ENCODE measurements at regions not wholly inside any gene's neighbourhood (a gene's known extent, or its start where the extent isn't known, plus 50 kb on each side); places are given as distances from the start of the nearest gene placed in this dataset.
A peak's percentile ranks its signal among the peaks of the same experiment; 100 is the strongest.
"Not testable (repeated sequence)": the region's sequence is repeated elsewhere in the genome, so short reads cannot be mapped to it uniquely, and the experiment has no call there.

DNA sequence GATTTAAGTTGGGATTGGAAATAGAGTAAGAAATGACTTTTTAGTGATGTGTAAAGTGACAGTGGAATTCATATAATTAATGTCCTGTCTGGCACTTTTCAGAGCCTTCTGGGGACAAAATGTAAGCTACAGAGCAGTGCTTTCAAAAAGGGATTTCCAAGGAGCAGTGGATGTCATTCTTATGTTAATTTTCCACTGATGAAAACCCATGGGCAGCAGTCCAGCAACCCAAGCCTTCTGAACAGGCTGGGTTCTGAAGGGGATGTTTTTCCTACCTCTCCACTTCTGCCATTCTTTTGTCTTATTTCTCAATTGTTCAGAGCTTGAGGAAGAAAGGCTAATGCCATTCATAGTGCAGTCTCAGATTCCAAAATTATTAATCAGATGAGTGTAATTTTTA is 717.6 kb upstream of the HS3ST1 start:
- no peak for DNase-seq

DNA sequence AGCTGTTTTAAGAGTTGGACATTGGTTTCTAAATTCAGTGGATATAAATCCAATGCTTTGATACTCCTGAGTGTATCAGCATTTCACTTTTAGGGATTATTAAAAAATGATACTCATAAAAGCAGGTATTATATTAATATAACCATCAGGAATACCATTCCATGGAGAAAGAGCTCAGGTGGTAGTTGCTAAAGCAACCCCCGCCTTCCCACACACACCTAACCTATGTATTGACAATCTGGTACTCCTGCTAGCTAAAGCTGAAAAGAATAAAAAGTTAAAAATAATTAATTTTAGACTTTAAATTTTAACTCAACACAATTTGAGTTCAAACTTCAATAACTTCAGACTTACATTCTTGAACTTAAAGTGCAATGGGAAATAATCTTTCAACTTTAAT is 717.1 kb upstream of the HS3ST1 start:
- DNase-seq: no peak

DNA sequence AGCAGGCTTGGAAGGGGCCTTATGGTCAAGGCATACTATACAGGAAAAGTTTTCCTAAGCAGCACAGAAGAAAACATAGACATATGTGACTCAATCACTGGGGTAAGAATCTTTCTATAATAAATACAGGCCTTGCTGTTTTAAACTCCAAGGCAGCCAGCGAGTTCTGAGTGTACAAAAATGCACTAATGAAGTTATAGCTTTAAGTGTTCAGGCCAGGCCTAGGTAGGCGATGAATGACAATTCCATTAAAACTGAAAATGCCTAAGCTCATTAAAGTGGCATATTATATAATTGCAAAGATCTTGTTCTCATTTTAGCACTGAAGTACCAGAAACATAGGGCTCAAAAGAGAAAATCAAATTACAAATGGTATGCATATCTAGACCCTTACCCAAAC is 716.4 kb upstream of the HS3ST1 start:
- DNase-seq: no peak

DNA sequence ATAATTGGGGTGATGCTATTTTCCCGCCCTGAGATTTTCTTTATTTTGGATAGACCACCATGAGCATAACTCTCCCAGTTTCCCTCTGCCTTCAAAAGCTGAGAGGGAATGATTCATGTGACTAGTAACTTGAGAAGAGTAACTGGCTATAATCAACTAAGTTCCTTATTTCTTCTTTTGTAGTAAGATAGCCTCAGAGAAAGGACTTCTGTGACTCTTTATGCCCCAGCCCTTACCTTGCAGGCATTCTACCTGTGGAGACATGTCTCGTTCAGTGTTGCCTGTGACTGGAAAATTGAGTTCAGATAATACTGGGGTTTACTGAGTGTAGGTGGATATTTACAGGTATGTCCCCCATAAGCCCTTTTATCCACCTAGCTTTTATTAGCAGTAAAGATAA is 715.4 kb upstream of the HS3ST1 start:
- no peak for DNase-seq

DNA sequence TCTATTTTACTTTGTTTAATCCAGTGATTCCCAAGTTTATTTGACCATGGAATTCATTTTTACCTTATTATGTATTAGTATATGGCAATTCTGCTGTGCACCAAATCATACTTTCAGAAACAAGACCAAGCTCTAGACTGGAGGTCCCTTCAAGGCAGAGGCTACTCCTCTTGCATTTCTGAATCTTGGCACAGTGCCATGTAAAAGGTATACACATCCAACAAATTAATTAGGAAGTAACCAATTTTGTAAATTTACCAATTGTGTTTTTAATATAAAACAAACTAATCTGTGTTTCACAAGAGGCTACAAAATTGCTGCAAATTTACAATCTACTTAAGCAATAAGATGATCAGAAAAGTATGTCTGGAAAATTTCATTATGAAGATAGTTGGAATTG is 712.2 kb upstream of the HS3ST1 start:
- DNase-seq: no peak

DNA sequence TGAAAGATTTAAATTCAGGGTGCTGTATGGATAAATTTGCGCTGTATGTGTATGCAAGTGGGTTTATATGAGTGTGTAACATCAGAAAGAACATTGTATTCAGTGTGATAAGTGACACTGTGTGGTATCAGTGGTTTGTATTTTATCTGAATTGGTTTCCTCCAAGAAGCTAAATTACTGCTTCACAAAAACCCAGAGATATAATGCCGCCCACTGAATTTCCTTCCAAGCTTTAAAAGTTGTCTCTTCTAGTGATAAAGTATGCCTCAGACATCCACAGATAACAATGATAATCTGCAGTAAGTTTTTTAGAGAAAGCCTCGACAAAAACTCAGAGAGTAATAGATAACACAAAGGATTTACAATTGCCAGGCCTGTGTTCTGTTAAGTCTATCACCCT is 710.6 kb upstream of the HS3ST1 start:
- no peak for DNase-seq

DNA sequence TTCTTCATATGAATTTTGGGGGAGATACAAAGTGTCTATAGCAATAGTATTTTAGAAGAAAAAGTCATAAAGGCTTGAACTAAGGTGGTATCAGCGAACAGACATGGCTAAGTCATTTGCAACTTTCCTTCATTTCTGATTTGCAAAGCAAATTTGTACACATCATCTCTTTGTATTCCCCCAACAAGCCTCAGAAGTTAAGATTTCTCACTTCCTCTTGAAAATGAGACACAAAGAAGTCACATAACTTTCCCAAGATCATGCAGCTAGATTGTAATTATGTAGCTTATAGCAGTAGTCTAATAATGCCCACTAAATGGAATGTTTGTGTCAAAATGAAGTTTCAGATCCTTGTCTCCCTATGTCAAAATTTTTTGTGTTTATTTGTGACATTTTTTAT is 709.8 kb upstream of the HS3ST1 start:
- DNase-seq: no peak

DNA sequence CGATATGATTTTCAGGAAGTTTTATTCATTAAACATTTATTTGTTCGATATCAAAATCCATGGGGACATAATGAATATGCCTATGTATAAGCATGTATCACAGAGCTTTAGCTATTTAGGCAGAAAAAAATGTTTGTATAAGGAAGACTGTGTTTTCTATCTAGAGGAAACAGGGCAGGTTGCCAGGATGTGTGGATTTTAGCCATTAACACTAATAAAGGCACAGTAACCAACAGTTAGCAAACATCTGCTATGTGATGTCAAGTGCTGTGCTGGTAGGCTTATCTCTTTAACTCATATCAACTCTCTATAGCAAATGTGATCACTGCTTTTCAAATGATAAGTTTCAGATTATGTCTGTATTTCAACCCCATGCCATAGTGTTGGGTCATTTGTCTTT is 708.9 kb upstream of the HS3ST1 start:
- DNase-seq: peak; percentile 45 to 84

DNA sequence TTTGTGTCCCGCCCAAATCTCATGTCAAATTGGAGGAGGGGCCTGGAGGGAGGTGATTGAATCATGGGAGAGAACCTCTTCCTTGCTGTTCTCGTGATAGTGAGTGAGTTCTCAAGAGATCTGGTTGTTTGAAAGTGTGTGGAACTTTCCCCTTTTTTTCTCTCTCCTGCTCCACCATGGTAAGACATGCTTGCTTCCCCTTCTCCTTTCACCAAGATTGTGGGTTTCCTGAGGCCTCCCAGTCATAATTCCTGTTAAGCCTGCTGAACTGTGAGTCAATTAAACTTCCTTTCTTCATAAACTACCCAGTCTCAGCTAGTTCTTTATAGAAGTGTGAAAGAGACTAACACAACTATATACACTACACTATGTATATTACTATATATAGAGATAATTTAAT is 697.8 kb upstream of the HS3ST1 start:
- DNase-seq: no peak

DNA sequence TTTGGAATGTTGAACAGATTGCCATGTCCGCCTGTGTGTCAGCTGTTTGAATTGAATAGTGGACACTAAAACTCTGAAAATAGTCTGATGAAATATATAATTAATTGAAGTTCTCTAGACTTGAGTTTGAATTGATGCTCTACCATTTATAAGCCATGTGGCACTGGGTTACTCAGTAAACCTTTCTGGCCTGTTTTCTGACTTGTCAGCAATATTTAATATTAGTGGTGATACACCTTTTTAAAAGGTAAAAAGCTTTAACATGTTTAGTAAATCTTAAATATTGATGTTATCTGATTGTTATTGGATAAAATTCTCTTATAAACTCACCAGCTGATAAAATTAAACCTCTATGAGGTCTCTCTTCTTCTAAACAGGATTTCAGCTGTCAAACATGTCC is 695.4 kb upstream of the HS3ST1 start:
- no peak for DNase-seq

DNA sequence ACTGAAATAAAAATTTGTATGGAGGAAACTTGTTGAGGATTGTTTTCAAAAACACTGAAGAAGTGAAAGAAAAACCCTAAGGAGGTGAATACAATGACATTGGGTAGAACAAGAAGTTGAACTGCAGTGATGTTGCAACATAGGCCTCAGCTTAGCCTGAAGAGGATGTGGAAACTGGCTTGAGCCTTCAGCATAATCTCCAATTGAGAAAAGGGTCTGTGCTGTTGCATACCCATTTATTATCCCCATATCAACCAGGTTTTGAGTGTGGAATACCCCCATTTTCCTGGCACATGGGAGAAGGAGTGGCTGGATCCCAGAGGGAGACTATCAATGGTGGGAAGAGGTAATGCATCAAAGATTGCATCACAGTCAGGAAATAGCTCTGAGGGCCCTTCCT is 695.0 kb upstream of the HS3ST1 start:
- no peak for DNase-seq

DNA sequence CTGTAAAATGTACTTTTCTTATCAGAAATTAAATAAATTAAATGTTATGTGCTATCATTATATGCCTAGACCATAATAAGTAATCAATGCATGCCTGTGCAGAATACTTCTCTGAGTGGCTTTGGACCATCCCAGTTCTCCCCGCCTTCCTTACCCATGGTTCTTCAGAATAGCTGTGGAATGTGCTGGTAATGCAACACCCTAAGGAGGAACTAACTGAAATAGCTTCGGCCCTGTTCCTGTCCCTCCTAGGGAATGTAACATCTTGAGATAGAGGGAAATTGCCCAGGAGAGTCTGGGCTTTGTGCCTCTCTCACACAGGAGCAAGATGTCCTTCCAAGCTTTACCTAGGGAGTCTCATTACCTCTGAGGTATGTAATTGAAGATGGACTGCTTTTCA is 693.6 kb upstream of the HS3ST1 start:
- DNase-seq: no peak

DNA sequence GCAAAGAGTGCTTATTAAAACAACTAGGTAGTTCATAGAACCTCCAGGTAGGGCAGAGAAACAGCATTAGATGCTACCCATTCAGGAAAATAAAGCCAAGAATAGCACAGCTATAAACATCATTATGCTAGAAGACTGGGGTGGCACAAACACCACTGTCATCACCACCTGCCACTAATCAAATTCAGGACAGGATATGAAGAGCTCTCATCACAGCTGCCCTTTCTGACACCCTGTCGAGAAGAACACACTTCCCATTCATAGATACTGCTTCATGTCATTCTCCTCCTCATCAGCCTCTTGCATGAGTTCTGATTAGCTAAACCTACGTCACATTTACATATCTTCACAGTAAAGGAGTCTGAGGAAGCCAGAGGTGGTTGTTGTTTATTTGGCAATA is 692.3 kb upstream of the HS3ST1 start:
- DNase-seq: no peak

DNA sequence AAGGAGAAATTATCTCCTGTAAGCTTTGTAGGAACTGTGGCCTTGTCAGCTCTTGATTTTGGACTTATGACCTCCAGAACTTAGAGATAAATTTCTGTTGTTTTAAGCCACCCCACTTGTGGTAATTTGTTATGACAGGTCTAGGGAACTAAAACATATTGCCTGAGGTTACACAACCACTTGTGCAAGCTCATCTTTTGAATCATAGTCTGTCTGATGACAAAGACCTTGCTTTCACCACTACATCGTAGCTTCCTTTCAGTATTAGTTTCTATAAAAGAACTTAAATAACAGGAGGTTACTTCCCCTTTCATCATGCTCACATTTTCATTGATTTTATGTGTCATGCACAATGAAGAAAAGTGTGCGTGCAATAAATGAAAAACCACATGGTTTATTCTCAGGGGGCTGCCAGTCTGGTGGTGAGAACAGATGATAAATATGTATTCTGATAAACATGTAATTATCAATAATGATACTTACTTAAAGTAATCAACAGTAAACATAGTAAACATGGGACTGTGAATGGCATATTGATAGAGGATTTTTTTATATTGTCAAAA is 690.0 kb upstream of the HS3ST1 start:
- no peak for DNase-seq

DNA sequence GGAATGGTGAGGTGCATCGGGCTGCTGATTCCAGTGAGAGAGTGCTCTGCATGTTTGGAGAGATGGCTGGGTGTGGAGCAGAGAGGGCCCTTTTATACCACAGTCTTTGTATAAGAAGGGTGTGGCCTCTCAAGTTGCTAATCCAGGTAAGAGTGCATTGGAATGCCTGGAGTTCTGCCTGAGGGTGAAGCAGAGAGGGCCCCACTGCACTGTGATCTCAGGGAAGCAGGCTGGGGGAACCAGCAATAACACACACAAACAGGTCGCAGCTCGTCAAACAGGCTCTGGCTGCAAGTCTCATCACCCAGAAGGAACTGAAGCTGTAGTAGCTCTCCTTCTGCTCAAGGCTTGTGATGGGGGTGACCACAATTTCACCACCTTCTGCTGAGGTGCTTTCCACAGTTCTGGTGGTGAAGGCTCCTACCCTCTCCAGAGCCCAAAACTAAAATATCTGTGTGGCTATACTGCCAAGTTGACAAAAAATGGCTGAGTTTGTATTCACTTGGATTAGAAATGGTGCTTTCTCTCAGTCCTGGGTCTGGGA is 687.4 kb upstream of the HS3ST1 start:
- no peak for DNase-seq

DNA sequence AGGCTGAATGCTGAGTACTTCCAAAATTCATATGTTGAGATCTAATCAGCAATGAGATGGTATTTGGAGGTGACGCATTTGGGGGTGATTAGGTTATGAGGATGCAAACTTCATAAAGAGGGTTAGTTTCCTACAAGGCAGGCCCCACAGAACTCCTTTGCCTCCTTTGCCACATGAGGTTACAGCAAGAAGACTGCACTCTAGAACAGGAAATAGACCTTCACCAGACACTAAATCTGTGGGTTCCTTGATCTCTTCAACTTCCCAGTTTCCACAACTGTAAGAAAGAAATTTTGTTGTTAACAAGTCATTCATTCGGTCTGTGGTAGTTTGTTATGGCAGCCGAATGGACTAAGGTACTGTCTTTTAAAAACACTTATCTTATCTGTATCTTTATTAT is 681.9 kb upstream of the HS3ST1 start:
- DNase-seq: no peak

DNA sequence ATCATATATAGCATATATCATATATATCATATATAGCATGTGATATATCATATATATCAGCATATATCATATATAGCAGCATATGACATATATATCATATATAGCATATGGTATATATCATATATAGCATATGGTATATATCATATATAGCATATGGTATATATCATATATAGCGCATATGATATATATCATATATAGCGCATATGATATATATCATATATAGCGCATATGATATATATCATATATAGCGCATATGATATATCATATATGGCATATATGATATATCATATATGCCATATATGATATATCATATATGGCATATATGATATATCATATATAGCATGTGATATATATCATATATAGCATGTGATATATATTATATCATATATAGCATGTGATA is 680.4 kb upstream of the HS3ST1 start:
- DNase-seq: not testable (repeated sequence)

DNA sequence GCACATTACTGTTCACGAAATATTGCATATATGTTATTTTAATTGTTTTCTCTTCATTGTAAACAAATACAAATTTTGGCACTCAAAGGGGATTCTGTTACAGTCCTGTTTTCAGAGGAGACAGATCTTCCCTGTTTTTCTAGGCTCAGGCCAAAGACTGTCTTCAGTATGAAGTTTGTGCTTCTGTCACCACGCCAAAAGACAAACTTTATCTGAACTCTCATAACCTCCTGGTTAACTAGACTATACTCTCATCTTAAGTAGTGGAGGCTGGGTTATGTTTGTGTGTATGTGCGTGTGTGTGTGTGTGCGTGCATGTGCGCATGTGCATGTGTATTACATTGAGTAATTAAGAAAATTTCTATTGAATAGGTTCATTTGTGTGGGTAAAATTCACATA is 676.8 kb upstream of the HS3ST1 start:
- no peak for DNase-seq

DNA sequence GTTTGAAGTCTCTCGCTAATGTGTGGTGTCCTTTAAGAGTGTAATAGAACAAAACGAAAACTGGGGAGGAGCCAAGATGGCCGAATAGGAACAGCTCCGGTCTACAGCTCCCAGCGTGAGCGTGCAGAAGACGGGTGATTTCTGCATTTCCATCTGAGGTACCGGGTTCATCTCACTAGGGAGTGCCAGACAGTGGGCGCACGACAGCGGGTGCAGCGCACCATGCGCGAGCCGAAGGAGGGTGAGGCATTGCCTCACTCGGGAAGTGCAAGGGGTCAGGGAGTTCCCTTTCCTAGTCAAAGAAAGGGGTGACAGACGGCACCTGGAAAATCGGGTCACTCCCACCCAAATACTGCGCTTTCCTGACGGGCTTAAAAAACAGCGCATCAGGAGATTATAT is 661.2 kb upstream of the HS3ST1 start:
- not testable (repeated sequence) for DNase-seq

DNA sequence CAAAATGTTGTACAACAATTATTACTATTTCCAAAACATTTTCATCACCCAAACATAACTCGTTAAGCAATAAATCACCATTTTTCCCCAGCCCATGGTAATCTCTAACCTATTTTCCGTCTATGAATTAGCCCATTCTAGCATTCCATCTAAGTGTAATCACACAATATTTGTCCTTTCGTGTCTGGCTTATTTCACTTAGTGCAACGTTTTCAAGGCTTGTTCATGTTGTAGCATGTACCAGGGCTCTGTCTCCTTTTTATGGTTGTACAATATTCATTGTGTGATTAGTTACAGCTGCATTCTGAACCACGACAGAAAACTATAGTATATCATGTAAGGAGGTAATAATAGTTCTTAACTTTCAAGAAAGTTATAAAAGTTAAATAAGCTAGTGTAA is 656.0 kb upstream of the HS3ST1 start:
- DNase-seq: no peak

DNA sequence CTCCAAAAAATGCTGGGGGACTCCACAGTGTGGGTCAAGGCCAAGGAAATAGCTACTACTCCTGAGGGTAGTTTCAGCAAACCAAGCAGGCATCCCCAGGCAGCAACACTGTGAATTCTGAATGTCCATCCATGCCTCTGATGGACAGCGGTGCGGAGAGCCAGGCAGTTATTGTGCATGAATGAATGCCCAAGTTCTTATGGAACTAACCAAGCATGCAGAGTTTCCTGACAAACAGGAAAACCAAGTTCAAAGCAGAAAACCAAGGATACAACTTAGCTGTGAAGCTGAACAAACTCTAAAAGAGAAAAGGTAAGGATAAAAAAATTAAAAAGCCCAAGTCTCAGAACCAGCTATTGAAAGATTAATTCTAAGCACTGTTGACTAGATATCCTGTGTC is 642.6 kb upstream of the HS3ST1 start:
- no peak for DNase-seq

DNA sequence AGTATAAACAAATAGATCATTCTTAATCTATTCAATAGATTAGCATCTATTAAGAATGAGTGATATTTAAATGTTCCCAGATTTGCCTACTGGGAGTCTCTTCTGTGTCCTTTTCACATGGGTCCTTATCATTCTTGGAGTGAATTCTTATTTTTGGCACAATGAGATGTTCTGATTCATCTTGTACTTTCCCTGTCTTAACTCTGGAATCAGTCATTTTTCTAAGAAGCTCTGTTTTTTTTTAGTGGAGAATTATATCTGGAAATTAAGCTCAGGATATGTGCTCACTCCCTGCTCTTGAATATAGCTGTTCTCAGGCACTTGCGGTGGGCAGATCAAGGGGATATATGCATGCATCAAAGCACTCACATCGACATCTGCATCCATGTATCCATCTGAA is 625.3 kb upstream of the HS3ST1 start:
- DNase-seq: no peak

DNA sequence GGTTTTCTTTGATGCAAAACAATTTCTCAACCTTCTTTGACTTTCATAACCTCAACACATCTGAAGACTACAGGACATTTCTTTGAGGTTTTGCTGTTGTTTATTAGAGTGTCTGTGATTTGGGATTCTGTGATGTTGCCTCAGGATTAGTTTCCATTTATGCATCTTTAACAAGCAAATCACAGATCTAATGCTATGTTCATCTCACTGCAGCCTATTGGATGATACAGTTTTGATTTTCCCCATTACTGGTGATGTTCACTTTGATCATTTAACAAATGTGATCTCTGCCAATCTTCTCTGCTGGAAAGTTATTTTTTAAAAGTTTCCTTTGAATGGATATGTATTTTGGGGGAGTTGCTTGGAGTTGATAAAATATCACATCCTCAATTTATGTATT is 624.9 kb upstream of the HS3ST1 start:
- no peak for DNase-seq

DNA sequence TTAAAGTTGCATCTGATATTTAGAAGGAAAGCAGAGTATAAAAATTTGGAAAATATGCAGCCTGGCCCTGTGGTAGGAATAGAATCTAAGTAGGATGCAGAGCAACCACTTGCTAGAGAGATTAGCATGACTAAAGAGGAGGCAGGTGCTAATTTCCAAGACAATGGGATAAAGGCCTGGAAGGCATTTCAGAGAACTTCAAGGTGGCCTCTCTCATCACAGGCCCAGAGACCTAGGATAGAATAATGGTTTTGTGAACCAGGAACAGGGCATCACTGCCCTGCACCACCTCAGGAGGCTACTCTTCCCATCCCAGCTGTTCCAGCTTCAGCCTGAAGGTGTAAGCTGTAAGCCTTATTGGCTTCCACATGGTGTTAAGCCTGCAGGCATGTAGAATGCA is 621.7 kb upstream of the HS3ST1 start:
- no peak for DNase-seq

DNA sequence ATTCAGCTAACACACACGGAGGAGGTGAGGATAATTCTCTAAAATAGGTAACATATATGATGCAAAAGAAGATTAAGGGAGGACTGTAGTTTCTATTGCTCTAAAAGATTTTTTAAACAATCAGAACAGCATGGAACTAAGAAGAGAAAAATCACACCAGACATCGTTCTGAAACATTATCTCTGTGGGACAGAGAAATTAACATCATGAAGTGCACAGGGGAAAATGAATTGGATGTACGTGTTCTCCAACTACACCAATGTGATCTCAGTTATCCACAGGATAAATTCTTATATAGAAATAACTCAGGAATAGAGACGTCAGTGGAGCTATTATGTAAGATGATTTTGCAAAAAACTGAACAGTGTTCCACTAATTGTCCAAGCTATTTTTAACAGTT is 614.1 kb upstream of the HS3ST1 start:
- DNase-seq: no peak

DNA sequence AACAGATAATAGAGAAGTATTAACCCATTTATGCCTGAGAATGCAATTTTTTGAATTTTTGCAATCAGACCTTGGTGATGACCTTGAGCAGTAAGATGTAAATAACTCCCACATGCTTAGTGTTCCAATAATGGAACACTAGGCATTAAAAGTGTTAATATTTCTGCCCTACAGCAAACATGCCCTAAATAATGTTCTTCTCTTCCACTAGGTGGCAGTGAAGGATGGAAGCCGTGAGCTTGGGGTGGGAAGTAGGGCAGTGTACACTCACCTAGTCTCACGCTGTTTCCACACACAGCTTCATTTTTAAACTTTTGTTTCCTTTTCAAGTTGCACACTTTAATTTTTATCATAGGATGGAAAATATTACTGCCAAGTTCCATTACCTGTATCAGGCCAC is 613.1 kb upstream of the HS3ST1 start:
- peak in 1 of 2 experiments; percentile 6 for DNase-seq
